ENCODE measurements at regions not wholly inside any gene's neighbourhood (a gene's known extent, or its start where the extent isn't known, plus 50 kb on each side); places are given as distances from the start of the nearest gene placed in this dataset.

- H3K27ac ChIP-seq (ENCODE audit: low read length) = no peak overlapping the region
- H3K9me3 ChIP-seq (ENCODE audit: control insufficient read depth, insufficient read depth, low read length) = no peaks in the 10 kb centered on the region
- no peak overlapping the region for H3K4me3 ChIP-seq (ENCODE audit: low read length)
- H3K27me3 ChIP-seq (ENCODE audit: control insufficient read depth, insufficient read depth, low read length) = no peaks in the 10 kb centered on the region
- no peaks in the 10 kb centered on the region for H3K36me3 ChIP-seq (ENCODE audit: control insufficient read depth, insufficient read depth, low read length)
- WGBS (ENCODE audit: insufficient coverage, insufficient read length) = no CpG with 5 or more reads among the region's 5 CpGs
- DNase-seq (ENCODE audit: low read depth, low spot score) = no peak
- H3K4me1 ChIP-seq (ENCODE audit: control insufficient read depth, insufficient read depth, low read length) = peaks cover 3% of the 10 kb centered on the region
Measured at GRCh38 chr16:16869746-16870145, 490.8 kb downstream of the NPIPA7 start.

DNA sequence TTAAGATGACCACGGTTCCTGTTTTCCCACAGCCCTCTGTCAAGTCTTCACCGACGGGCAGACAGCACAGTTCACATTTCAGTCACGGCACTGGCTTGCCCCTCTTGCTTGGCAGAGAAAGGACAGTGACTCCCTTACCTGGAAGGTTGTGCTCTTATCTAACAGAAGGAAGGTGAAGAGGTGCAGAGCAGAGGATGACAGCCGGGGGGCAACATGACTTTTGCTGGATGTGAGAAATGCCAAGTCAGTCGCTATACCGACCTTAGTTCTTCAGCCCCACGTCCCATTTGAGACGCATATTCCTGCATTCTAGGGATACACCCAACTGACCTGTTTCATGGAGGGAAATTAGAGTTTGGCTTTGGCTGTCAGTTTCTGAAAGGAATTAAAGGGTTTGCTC is 492.3 kb downstream of the NPIPA7 start:
- DNase-seq (ENCODE audit: low read depth, low spot score) = no peak
- no peaks in the 10 kb centered on the region for H3K9me3 ChIP-seq (ENCODE audit: control insufficient read depth, insufficient read depth, low read length)
- H3K4me1 ChIP-seq (ENCODE audit: control insufficient read depth, insufficient read depth, low read length) = peaks cover 3% of the 10 kb centered on the region
- H3K36me3 ChIP-seq (ENCODE audit: control insufficient read depth, insufficient read depth, low read length) = no peaks in the 10 kb centered on the region
- no peaks in the 10 kb centered on the region for H3K27me3 ChIP-seq (ENCODE audit: control insufficient read depth, insufficient read depth, low read length)
- H3K27ac ChIP-seq (ENCODE audit: low read length) = no peak overlapping the region
- no peak overlapping the region for H3K4me3 ChIP-seq (ENCODE audit: low read length)
- no CpG with 5 or more reads among the region's 9 CpGs for WGBS (ENCODE audit: insufficient coverage, insufficient read length)

DNA sequence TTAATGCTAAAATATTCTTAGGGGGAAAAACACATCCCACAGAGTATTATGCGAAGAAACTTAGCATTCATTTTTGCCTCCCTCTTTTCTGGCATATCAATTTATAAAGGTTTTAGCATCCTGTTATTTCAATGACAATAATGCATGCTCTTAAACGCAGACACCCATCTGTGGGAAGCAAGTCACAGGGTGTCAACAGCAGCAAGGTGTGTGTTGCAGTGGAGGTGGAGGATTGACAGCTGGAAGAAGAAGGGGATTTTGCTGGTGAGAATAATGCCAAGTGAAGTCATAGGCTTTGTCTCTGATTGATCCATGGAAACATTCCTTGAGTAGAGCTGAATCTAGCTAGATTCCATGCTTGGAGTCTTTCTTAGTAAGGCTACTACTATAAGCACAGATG is 498.1 kb downstream of the NPIPA7 start:
- WGBS (ENCODE audit: insufficient coverage, insufficient read length) = no CpG with 5 or more reads among the region's 2 CpGs
- Histone ChIP-seq H3K4me1 (ENCODE audit: control insufficient read depth, insufficient read depth, low read length) (no peaks in the 10 kb centered on the region), H3K9me3 (ENCODE audit: control insufficient read depth, insufficient read depth, low read length) (no peaks in the 10 kb centered on the region), H3K27ac (ENCODE audit: low read length) (no peak overlapping the region), H3K4me3 (ENCODE audit: low read length) (no peak overlapping the region), H3K27me3 (ENCODE audit: control insufficient read depth, insufficient read depth, low read length) (no peaks in the 10 kb centered on the region), H3K36me3 (ENCODE audit: control insufficient read depth, insufficient read depth, low read length) (no peaks in the 10 kb centered on the region)
- DNase-seq (ENCODE audit: low read depth, low spot score) = no peak

- no peak for DNase-seq (ENCODE audit: low read depth, low spot score)
- Histone ChIP-seq H3K4me3 (ENCODE audit: low read length) (no peak overlapping the region), H3K27ac (ENCODE audit: low read length) (no peak overlapping the region), H3K27me3 (ENCODE audit: control insufficient read depth, insufficient read depth, low read length) (no peaks in the 10 kb centered on the region), H3K4me1 (ENCODE audit: control insufficient read depth, insufficient read depth, low read length) (no peaks in the 10 kb centered on the region), H3K36me3 (ENCODE audit: control insufficient read depth, insufficient read depth, low read length) (no peaks in the 10 kb centered on the region), H3K9me3 (ENCODE audit: control insufficient read depth, insufficient read depth, low read length) (no peaks in the 10 kb centered on the region)
- 100% methylated on average over 2 of the region's 8 CpGs for WGBS (ENCODE audit: insufficient coverage, insufficient read length)
Measured at GRCh38 chr16:16879567-16880251, 500.8 kb downstream of the NPIPA7 start.

- Histone ChIP-seq H3K27me3 (ENCODE audit: control insufficient read depth, insufficient read depth, low read length) (no peaks in the 10 kb centered on the region), H3K27ac (ENCODE audit: low read length) (no peak overlapping the region), H3K9me3 (ENCODE audit: control insufficient read depth, insufficient read depth, low read length) (no peaks in the 10 kb centered on the region), H3K4me3 (ENCODE audit: low read length) (no peak overlapping the region), H3K4me1 (ENCODE audit: control insufficient read depth, insufficient read depth, low read length) (no peaks in the 10 kb centered on the region), H3K36me3 (ENCODE audit: control insufficient read depth, insufficient read depth, low read length) (no peaks in the 10 kb centered on the region)
- WGBS (ENCODE audit: insufficient coverage, insufficient read length) = no CpG with 5 or more reads among the region's 7 CpGs
- DNase-seq (ENCODE audit: low read depth, low spot score) = no peak
Measured at GRCh38 chr16:16881814-16882213, 502.9 kb downstream of the NPIPA7 start.

DNA sequence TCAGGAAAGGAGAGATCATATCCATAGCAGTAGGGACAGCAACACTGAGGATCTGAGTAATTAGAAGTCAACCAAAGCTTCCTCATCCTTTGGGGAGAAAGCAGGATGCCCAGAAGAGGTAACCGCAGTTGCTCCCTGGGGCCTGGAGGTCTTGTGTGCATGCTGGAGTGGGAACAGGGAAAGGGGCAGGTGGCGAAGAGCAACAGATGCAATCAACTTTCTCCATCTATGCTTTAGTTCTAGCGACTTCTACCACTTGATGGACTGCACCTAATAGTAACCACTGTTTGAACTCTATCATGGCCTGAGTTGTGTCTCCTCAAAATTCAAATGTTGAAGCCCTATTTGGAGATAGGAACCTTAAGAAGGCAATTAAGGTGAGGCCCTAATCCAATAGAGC is 503.8 kb downstream of the NPIPA7 start:
- no CpG with 5 or more reads among the region's 3 CpGs for WGBS (ENCODE audit: insufficient coverage, insufficient read length)
- no peaks in the 10 kb centered on the region for H3K9me3 ChIP-seq (ENCODE audit: control insufficient read depth, insufficient read depth, low read length)
- no peaks in the 10 kb centered on the region for H3K4me1 ChIP-seq (ENCODE audit: control insufficient read depth, insufficient read depth, low read length)
- no peak overlapping the region for H3K4me3 ChIP-seq (ENCODE audit: low read length)
- H3K27ac ChIP-seq (ENCODE audit: low read length) = no peak overlapping the region
- DNase-seq (ENCODE audit: low read depth, low spot score) = no peak
- H3K27me3 ChIP-seq (ENCODE audit: control insufficient read depth, insufficient read depth, low read length) = no peaks in the 10 kb centered on the region
- H3K36me3 ChIP-seq (ENCODE audit: control insufficient read depth, insufficient read depth, low read length) = no peaks in the 10 kb centered on the region

GRCh38 chr16:16884451-16884850 is 505.5 kb downstream of the NPIPA7 start:
- Histone ChIP-seq H3K36me3 (ENCODE audit: control insufficient read depth, insufficient read depth, low read length) (no peaks in the 10 kb centered on the region), H3K9me3 (ENCODE audit: control insufficient read depth, insufficient read depth, low read length) (no peaks in the 10 kb centered on the region), H3K27me3 (ENCODE audit: control insufficient read depth, insufficient read depth, low read length) (no peaks in the 10 kb centered on the region), H3K4me3 (ENCODE audit: low read length) (no peak overlapping the region), H3K27ac (ENCODE audit: low read length) (no peak overlapping the region), H3K4me1 (ENCODE audit: control insufficient read depth, insufficient read depth, low read length) (no peaks in the 10 kb centered on the region)
- WGBS (ENCODE audit: insufficient coverage, insufficient read length) = no CpG with 5 or more reads among the region's 1 CpG
- no peak for DNase-seq (ENCODE audit: low read depth, low spot score)

DNA sequence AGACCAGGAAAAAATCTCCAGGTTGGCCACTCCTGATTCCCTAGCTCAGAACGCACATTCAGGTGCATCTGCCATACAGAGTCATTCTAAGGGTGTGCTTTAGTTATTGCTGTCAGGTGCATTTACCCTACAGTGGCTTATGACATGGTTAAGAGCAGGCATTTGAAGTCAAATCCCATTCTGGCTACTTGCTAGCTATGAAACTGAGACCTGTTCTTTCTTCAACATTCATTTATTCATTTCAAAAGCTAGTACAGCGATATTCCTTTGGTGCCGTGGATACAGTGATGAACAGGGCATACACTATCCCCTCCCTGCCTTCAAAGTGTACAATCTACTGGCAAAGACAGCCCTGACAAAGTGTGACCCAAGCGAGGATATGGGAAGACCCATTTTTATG is 508.3 kb downstream of the NPIPA7 start:
- Histone ChIP-seq H3K27ac (ENCODE audit: low read length) (no peak overlapping the region), H3K4me1 (ENCODE audit: control insufficient read depth, insufficient read depth, low read length) (no peaks in the 10 kb centered on the region), H3K4me3 (ENCODE audit: low read length) (no peak overlapping the region), H3K9me3 (ENCODE audit: control insufficient read depth, insufficient read depth, low read length) (no peaks in the 10 kb centered on the region), H3K36me3 (ENCODE audit: control insufficient read depth, insufficient read depth, low read length) (no peaks in the 10 kb centered on the region), H3K27me3 (ENCODE audit: control insufficient read depth, insufficient read depth, low read length) (no peaks in the 10 kb centered on the region)
- no CpG with 5 or more reads among the region's 4 CpGs for WGBS (ENCODE audit: insufficient coverage, insufficient read length)
- no peak for DNase-seq (ENCODE audit: low read depth, low spot score)

GRCh38 chr16:16890964-16891363 is 512.0 kb downstream of the NPIPA7 start:
- H3K27me3 ChIP-seq (ENCODE audit: control insufficient read depth, insufficient read depth, low read length) = no peaks in the 10 kb centered on the region
- no peak overlapping the region for H3K27ac ChIP-seq (ENCODE audit: low read length)
- no CpG with 5 or more reads among the region's 2 CpGs for WGBS (ENCODE audit: insufficient coverage, insufficient read length)
- no peak for DNase-seq (ENCODE audit: low read depth, low spot score)
- H3K4me1 ChIP-seq (ENCODE audit: control insufficient read depth, insufficient read depth, low read length) = no peaks in the 10 kb centered on the region
- no peaks in the 10 kb centered on the region for H3K36me3 ChIP-seq (ENCODE audit: control insufficient read depth, insufficient read depth, low read length)
- H3K4me3 ChIP-seq (ENCODE audit: low read length) = no peak overlapping the region
- no peaks in the 10 kb centered on the region for H3K9me3 ChIP-seq (ENCODE audit: control insufficient read depth, insufficient read depth, low read length)

- no peak overlapping the region for H3K4me3 ChIP-seq (ENCODE audit: low read length)
- no peaks in the 10 kb centered on the region for H3K27me3 ChIP-seq (ENCODE audit: control insufficient read depth, insufficient read depth, low read length)
- no peak for DNase-seq (ENCODE audit: low read depth, low spot score)
- H3K9me3 ChIP-seq (ENCODE audit: control insufficient read depth, insufficient read depth, low read length) = no peaks in the 10 kb centered on the region
- H3K27ac ChIP-seq (ENCODE audit: low read length) = no peak overlapping the region
- no peaks in the 10 kb centered on the region for H3K4me1 ChIP-seq (ENCODE audit: control insufficient read depth, insufficient read depth, low read length)
- H3K36me3 ChIP-seq (ENCODE audit: control insufficient read depth, insufficient read depth, low read length) = no peaks in the 10 kb centered on the region
- no CpG with 5 or more reads among the region's 1 CpG for WGBS (ENCODE audit: insufficient coverage, insufficient read length)
Measured at GRCh38 chr16:16904601-16905000, 525.7 kb downstream of the NPIPA7 start.

DNA sequence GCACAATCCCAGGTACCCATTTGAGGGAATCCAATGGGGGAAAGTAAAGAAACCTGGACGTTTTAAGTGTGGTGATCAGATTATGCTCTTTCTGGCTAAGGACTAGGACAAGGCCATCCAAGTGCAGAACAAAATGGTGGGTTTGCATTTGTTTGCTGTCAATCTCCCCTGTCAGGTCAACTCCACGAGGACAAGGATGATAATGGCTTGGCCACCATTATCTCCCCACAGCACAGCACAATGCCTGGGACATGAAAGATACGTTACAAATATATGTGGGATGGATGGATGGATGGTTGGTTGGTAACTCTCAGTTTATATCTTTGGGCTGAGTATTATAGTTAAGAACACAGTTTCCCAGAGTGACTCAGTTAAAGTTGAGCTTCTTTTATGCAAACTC is 526.9 kb downstream of the NPIPA7 start:
- WGBS (ENCODE audit: insufficient coverage, insufficient read length) = no CpG with 5 or more reads among the region's 3 CpGs
- Histone ChIP-seq H3K4me1 (ENCODE audit: control insufficient read depth, insufficient read depth, low read length) (no peaks in the 10 kb centered on the region), H3K27ac (ENCODE audit: low read length) (no peak overlapping the region), H3K9me3 (ENCODE audit: control insufficient read depth, insufficient read depth, low read length) (no peaks in the 10 kb centered on the region), H3K27me3 (ENCODE audit: control insufficient read depth, insufficient read depth, low read length) (no peaks in the 10 kb centered on the region), H3K4me3 (ENCODE audit: low read length) (no peak overlapping the region), H3K36me3 (ENCODE audit: control insufficient read depth, insufficient read depth, low read length) (no peaks in the 10 kb centered on the region)
- no peak for DNase-seq (ENCODE audit: low read depth, low spot score)

Data from iPS DF 6.9 (cell line).